K562 (cell line): ENCODE measurements at regions not wholly inside any gene's neighbourhood (a gene's known extent, or its start where the extent isn't known, plus 50 kb on each side); places are given as distances from the start of the nearest gene placed in this dataset.

Experiments used
- ATAC-seq: fragments of 200-7000 bp; cut with Tn5 transposase; 3 replicates; pipeline ENCODE4 v1.9.1; 2020; ENCODE audit warnings: moderate library complexity
- BruUV-seq: library from RNA; stranded (reverse); fragments of 400-500 nt; replicated peaks from 2 replicates; lab custom pipeline; 2021; lab: Mats Ljungman, UMichigan
- CTCF ChIA-PET: fragments of 300-600 bp; formaldehyde crosslinking; extraction: SDS; loops from one replicate; lab custom pipeline; 2021; ENCODE audit warnings: low intra/inter-chr PET ratio; lab: Yijun Ruan, JAX
- POLR2A ChIA-PET: fragments of 300-600, 350-650 bp; sonication (Branson Sonifier 250); formaldehyde crosslinking; extraction: SDS; loops from one replicate; lab custom pipeline; 2021; ENCODE audit warnings: antibody characterized with exemption, inconsistent platforms; lab: Yijun Ruan, JAX
- DNase-seq, 4 experiments: peaks; one replicate each; pipeline versions ENCODE4 v3.0.0 to v3.0.0-alpha.2; 2011 to 2018; ENCODE audit warnings: low spot score in 3 of 4, mixed read lengths in 3 of 4; ENCODE audit errors: extremely low read depth in 1 of 4
- FAIRE-seq: peaks from 2 replicates; lab custom pipeline; 2011; peaks lifted over from hg19 to GRCh38; lab: Jason Lieb, UNC
- H2AFZ ChIP-seq: 2 replicates; pipeline ENCODE4 v1.6.0; 2011; ENCODE audit warnings: low read depth, low read length, control low read depth, inconsistent platforms
- H3K27ac ChIP-seq: fragments of 200-600 bp; 3 replicates; pipeline ENCODE4 v1.8.0; 2011; ENCODE audit warnings: low read depth, mild to moderate bottlenecking, control low read depth, inconsistent platforms, low read length, moderate library complexity, mixed read lengths; ENCODE audit errors: extremely low read depth
- H3K27me3 ChIP-seq, 2 experiments: fragments of 300-600 bp in 1 of 2; 2 replicates in 1 of 2; 3 replicates in 1 of 2; pipeline versions ENCODE4 v1.6.0 to v1.8.0; 2011; ENCODE audit warnings: inconsistent platforms in 2 of 2, low read length in 2 of 2, mild to moderate bottlenecking in 1 of 2, mixed read lengths in 1 of 2, moderate library complexity in 1 of 2; ENCODE audit not compliant: control insufficient read depth in 2 of 2, insufficient read depth in 2 of 2
- H3K36me3 ChIP-seq: fragments of 300-600 bp; 3 replicates; pipeline ENCODE4 v1.8.0; 2011; ENCODE audit warnings: mild to moderate bottlenecking, low read length, inconsistent platforms; ENCODE audit not compliant: control insufficient read depth, insufficient read depth
- H3K4me1 ChIP-seq, 2 experiments: fragments of 200-600 bp in 1 of 2; replicated peaks in 1 of 2; 2 replicates in 1 of 2; 3 replicates in 1 of 2; pipeline versions ENCODE4 v1.5.1 to v1.8.0; 2011; ENCODE audit warnings: inconsistent platforms in 2 of 2, low read length in 2 of 2, mild to moderate bottlenecking in 1 of 2, mixed read lengths in 1 of 2, moderate library complexity in 1 of 2; ENCODE audit not compliant: control insufficient read depth in 2 of 2, insufficient read depth in 2 of 2
- H3K4me2 ChIP-seq: 2 replicates; pipeline ENCODE4 v1.6.1; 2011; ENCODE audit warnings: low read length, control low read depth, inconsistent platforms, mixed read lengths; ENCODE audit not compliant: insufficient read depth
- H3K4me3 ChIP-seq: fragments of 200-600 bp; sonication (generic), shearing (Covaris generic); 2 replicates; pipeline ENCODE4 v1.5.1; 2016; ENCODE audit warnings: control low read depth, inconsistent platforms
- H3K79me2 ChIP-seq: fragments of 200-600 bp; 3 replicates; pipeline ENCODE4 v1.8.0; 2011; ENCODE audit warnings: low read length, inconsistent platforms; ENCODE audit not compliant: control insufficient read depth, insufficient read depth
- H3K9ac ChIP-seq, 2 experiments: 2 replicates each; pipeline versions ENCODE4 v1.6.0 to v1.6.1; 2011; ENCODE audit warnings: low read depth in 2 of 2, low read length in 2 of 2, control low read depth in 1 of 2, inconsistent platforms in 1 of 2, mild to moderate bottlenecking in 1 of 2, mixed read lengths in 1 of 2; ENCODE audit not compliant: insufficient read depth in 1 of 2
- H3K9me1 ChIP-seq: one replicate; pipeline ENCODE4 v1.6.0; 2011; ENCODE audit warnings: inconsistent platforms, mild to moderate bottlenecking, low read length, moderate library complexity; ENCODE audit not compliant: control insufficient read depth, insufficient read depth
- H3K9me3 ChIP-seq: replicated peaks from 2 replicates; pipeline ENCODE4 v1.5.1; 2011; ENCODE audit warnings: low read depth, low read length, inconsistent platforms; ENCODE audit not compliant: control insufficient read depth, insufficient read depth
- H4K20me1 ChIP-seq: replicated peaks from 2 replicates; pipeline ENCODE4 v1.6.1; 2011; ENCODE audit warnings: low read length, inconsistent platforms, mixed read lengths; ENCODE audit not compliant: control insufficient read depth, insufficient read depth
- CAMTA2 ChIP-seq: fragments of 250-450 bp; sonication (Bioruptor Pico); conservative IDR thresholded peaks from 2 replicates; pipeline ENCODE4 v1.5.1; 2022
- CHD2 ChIP-seq: IDR thresholded peaks from 2 replicates; pipeline ENCODE4 v1.6.1; 2011; ENCODE audit warnings: low read depth, low read length
- DNMT1 ChIP-seq: fragments of 450-650 bp; IDR thresholded peaks from 2 replicates; pipeline ENCODE4 v1.6.1; 2016; ENCODE audit warnings: antibody characterized with exemption, mild to moderate bottlenecking
- NCOA6 ChIP-seq: fragments of 450-650 bp; IDR thresholded peaks from 2 replicates; pipeline ENCODE4 v1.6.1; 2017; ENCODE audit warnings: mild to moderate bottlenecking
- NFIX ChIP-seq: fragments of 250-450 bp; sonication (Bioruptor Pico); IDR thresholded peaks from 2 replicates; pipeline ENCODE4 v1.4.0; 2020; ENCODE audit warnings: low read depth, mild to moderate bottlenecking, moderate library complexity
- SAP30 ChIP-seq: fragments of 200-600 bp; sonication (generic); IDR thresholded peaks from 2 replicates; pipeline ENCODE4 v1.6.1; 2012; ENCODE audit warnings: borderline replicate concordance, low read depth, mild to moderate bottlenecking, moderate library complexity, low read length, control low read depth, inconsistent platforms; ENCODE audit not compliant: insufficient read depth, poor library complexity, severe bottlenecking
- SMARCA4 ChIP-seq: fragments of 450-650 bp; IDR thresholded peaks from 2 replicates; pipeline ENCODE4 v1.6.1; 2016
- TOE1 ChIP-seq, 2 experiments: fragments of 450-650 bp in 1 of 2; sonication (generic) in 1 of 2; formaldehyde crosslinking in 1 of 2; IDR thresholded peaks; 2 replicates each; pipeline versions ENCODE4 v1.7.1 to v1.8.0; 2016 to 2022; ENCODE audit warnings: borderline replicate concordance in 2 of 2, mild to moderate bottlenecking in 2 of 2, antibody characterized with exemption in 1 of 2, inconsistent platforms in 1 of 2, low read depth in 1 of 2, missing genetic modification reagents in 1 of 2, moderate library complexity in 1 of 2
- ZFX ChIP-seq: sonication (generic); formaldehyde crosslinking; IDR thresholded peaks from 2 replicates; pipeline ENCODE4 v1.8.0; 2022; ENCODE audit warnings: mild to moderate bottlenecking, missing genetic modification reagents, moderate library complexity
- ZNF143 ChIP-seq: sonication (generic); formaldehyde crosslinking; IDR thresholded peaks from 2 replicates; pipeline ENCODE4 v1.9.0; 2022; ENCODE audit warnings: mild to moderate bottlenecking, missing genetic modification reagents
- ZNF212 ChIP-seq: fragments of 450-650 bp; formaldehyde crosslinking; IDR thresholded peaks from 2 replicates; pipeline ENCODE4 v1.4.0; 2020; ENCODE audit warnings: mild to moderate bottlenecking
- ZNF263 ChIP-seq: sonication (generic); formaldehyde crosslinking; IDR thresholded peaks from 2 replicates; pipeline ENCODE4 v1.8.0; 2022; ENCODE audit warnings: mild to moderate bottlenecking, missing genetic modification reagents, borderline replicate concordance
- WGBS: fragments of 100-300 bp; shearing (Covaris generic); methylation state at CpG from one replicate; pipeline ENCODE4 v1.1.6; 2016; ENCODE audit warnings: low coverage, mixed read lengths; ENCODE audit not compliant: insufficient coverage; ENCODE audit errors: missing lambda C conversion rate; 5-methylcytosine and 5-hydroxymethylcytosine counted together
- in situ Hi-C: fragments of 300-500 bp; cut with MboI; formaldehyde crosslinking; loops from 4 replicates; pipeline ENCODE4 v1.15.0; 2018; ENCODE audit warnings: inconsistent platforms, mixed read lengths
- intact Hi-C: fragments of 100-400 bp; cut with micrococcal nuclease; formaldehyde crosslinking; loops from 2 replicates; pipeline ENCODE4 v1.14.2; 2022
- TF ChIP-seq, protein P1 (sequence below): fragments of 450-650 bp; formaldehyde crosslinking; IDR thresholded peaks from 2 replicates; pipeline ENCODE4 v1.4.0; 2020; ENCODE audit warnings: mild to moderate bottlenecking, mixed read lengths
- TF ChIP-seq, protein P2 (sequence below): fragments of 450-650 bp; IDR thresholded peaks from 2 replicates; pipeline ENCODE4 v1.6.1; 2017; ENCODE audit warnings: mild to moderate bottlenecking, moderate library complexity
- TF ChIP-seq, protein P3 (sequence below), 2 experiments: fragments of 250-450 bp in 1 of 2; fragments of 450-650 bp in 1 of 2; sonication (Bioruptor Pico) in 1 of 2; IDR thresholded peaks; 2 replicates each; pipeline versions ENCODE4 v1.6.1 to v1.8.0; 2016 to 2021; ENCODE audit warnings: mild to moderate bottlenecking in 2 of 2, moderate library complexity in 2 of 2, missing compliant biosample characterization in 1 of 2, missing genetic modification characterization in 1 of 2
- TF ChIP-seq, protein P4 (sequence below), 2 experiments: IDR thresholded peaks; 2 replicates each; pipeline ENCODE4 v1.6.1; 2012; ENCODE audit warnings: improper control_type of control experiment in 2 of 2, low read depth in 2 of 2, low read length in 2 of 2, borderline replicate concordance in 1 of 2

DNA sequence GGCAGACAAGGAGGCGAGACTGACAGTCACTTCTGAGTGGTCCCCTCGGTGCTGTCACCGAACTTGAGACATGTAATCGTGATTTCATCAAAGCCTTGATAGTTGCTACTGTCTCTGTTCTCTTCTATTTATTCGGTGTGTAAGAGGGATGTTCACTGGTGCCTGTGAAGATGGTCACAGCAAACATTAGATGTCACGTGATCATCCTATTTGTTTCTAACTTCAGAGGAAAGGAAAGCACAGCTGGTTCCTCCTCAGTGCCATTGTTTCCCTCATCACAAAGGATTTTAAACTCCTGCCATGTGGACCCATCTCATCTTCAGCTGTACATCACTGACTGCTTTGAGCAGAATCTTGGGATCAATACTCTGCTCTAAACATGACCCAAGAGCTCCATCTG is 73.1 kb upstream of the CLMP start (continued):
- TF ChIP-seq TOE1 (IDR thresholded peaks at IDR 0.05; ENCODE audit: borderline replicate concordance): 0 out of 2 replicates have a peak, but pooled peaks have one; percentile 30
- no peak for TF ChIP-seq TOE1 (CRISPR knock-in tag; IDR thresholded peaks at IDR 0.05; ENCODE audit: borderline replicate concordance, low read depth)
- TF ChIP-seq, protein P1, sequence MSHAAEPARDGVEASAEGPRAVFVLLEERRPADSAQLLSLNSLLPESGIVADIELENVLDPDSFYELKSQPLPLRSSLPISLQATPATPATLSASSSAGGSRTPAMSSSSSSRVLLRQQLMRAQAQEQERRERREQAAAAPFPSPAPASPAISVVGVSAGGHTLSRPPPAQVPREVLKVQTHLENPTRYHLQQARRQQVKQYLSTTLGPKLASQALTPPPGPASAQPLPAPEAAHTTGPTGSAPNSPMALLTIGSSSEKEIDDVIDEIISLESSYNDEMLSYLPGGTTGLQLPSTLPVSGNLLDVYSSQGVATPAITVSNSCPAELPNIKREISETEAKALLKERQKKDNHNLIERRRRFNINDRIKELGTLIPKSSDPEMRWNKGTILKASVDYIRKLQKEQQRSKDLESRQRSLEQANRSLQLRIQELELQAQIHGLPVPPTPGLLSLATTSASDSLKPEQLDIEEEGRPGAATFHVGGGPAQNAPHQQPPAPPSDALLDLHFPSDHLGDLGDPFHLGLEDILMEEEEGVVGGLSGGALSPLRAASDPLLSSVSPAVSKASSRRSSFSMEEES (CRISPR knock-in tag): peak; percentile 93
- no peak for TF ChIP-seq DNMT1
- no peak for TF ChIP-seq NCOA6

DNA sequence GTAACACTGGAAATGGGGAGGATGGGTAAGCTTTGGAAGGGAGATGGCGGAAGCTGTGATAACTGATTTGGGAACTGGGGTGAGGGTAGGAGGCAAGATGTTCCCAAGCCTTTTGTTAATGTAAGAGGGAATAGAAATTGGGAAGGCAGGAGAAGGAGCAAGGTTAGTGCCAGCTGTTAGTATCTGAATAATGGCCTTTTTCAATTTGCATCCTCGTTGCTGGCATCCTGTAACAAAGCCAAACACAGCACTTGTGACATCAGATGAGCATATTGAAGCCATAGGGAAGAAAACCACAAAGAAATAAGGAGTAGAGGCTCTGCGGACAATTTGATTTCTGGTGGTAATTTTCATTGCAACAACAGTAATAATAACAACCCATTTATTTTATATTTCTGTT is 70.9 kb upstream of the CLMP start:
- no peak for DNase-seq
- no peaks in the 10 kb centered on the region for H4K20me1 ChIP-seq
- no peak for ATAC-seq
- H3K4me3 ChIP-seq: no peak overlapping the region
- no peak overlapping the region for H2AFZ ChIP-seq
- H3K9ac ChIP-seq: no peak overlapping the region
- no peaks in the 10 kb centered on the region for H3K79me2 ChIP-seq
- 0% methylated on average over 3 of the region's 3 CpGs for WGBS
- H3K4me1 ChIP-seq: no peaks in the 10 kb centered on the region
- POLR2A ChIA-PET: no interaction called here
- no peaks in the 10 kb centered on the region for H3K9me1 ChIP-seq
- no peaks in the 10 kb centered on the region for H3K36me3 ChIP-seq
- peaks cover 0 to 25% of the 10 kb centered on the region in 2 experiments; a peak in 2 of 5 replicates for H3K27me3 ChIP-seq
- CTCF ChIA-PET: no interaction called here
- no TSS peak for BruUV-seq
- no peak overlapping the region for H3K27ac ChIP-seq
- FAIRE-seq: no peak
- intact Hi-C loops: no loop called here
- in situ Hi-C loops: no loop called here
- no peaks in the 10 kb centered on the region for H3K9me3 ChIP-seq
- no peak overlapping the region for H3K4me2 ChIP-seq
- TF ChIP-seq, protein P2, sequence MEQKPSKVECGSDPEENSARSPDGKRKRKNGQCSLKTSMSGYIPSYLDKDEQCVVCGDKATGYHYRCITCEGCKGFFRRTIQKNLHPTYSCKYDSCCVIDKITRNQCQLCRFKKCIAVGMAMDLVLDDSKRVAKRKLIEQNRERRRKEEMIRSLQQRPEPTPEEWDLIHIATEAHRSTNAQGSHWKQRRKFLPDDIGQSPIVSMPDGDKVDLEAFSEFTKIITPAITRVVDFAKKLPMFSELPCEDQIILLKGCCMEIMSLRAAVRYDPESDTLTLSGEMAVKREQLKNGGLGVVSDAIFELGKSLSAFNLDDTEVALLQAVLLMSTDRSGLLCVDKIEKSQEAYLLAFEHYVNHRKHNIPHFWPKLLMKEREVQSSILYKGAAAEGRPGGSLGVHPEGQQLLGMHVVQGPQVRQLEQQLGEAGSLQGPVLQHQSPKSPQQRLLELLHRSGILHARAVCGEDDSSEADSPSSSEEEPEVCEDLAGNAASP: no peak
- no peak for TF ChIP-seq ZNF263
- no peak for TF ChIP-seq ZNF143 (CRISPR knock-in tag)
- TF ChIP-seq, protein P3, sequence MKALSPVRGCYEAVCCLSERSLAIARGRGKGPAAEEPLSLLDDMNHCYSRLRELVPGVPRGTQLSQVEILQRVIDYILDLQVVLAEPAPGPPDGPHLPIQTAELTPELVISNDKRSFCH (CRISPR knock-in tag; IDR thresholded peaks at IDR 0.05): no peak
- TF ChIP-seq, protein P3 (tag; IDR thresholded peaks at IDR 0.05): no peak
- TF ChIP-seq ZFX (CRISPR knock-in tag): no peak
- TF ChIP-seq, protein P4, sequence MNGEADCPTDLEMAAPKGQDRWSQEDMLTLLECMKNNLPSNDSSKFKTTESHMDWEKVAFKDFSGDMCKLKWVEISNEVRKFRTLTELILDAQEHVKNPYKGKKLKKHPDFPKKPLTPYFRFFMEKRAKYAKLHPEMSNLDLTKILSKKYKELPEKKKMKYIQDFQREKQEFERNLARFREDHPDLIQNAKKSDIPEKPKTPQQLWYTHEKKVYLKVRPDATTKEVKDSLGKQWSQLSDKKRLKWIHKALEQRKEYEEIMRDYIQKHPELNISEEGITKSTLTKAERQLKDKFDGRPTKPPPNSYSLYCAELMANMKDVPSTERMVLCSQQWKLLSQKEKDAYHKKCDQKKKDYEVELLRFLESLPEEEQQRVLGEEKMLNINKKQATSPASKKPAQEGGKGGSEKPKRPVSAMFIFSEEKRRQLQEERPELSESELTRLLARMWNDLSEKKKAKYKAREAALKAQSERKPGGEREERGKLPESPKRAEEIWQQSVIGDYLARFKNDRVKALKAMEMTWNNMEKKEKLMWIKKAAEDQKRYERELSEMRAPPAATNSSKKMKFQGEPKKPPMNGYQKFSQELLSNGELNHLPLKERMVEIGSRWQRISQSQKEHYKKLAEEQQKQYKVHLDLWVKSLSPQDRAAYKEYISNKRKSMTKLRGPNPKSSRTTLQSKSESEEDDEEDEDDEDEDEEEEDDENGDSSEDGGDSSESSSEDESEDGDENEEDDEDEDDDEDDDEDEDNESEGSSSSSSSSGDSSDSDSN (IDR thresholded peaks at IDR 0.05; ENCODE audit: borderline replicate concordance in 1 of 2, low read depth in 2 of 2, low read length in 2 of 2): no peak
- TF ChIP-seq SMARCA4: no peak
- no peak for TF ChIP-seq CAMTA2 (CRISPR knock-in tag)
- TF ChIP-seq NFIX: no peak
- TF ChIP-seq CHD2: no peak
- TF ChIP-seq SAP30: no peak
- no peak for TF ChIP-seq ZNF212 (CRISPR knock-in tag)
